UCSD-AML1 (cell line): ENCODE measurements at regions not wholly inside any gene's neighbourhood (a gene's known extent, or its start where the extent isn't known, plus 50 kb on each side); places are given as distances from the start of the nearest gene placed in this dataset.
"Not testable (repeated sequence)": the region's sequence is repeated elsewhere in the genome, so short reads cannot be mapped to it uniquely, and the experiment has no call there.

Experiments
- DNase-seq: peaks from one replicate; lab custom pipeline; 2025; ENCODE audit not compliant: unreplicated experiment; lab: John Stamatoyannopoulos, UW

GRCh38 chr7:146057958-146058357 is 58.6 kb upstream of the CNTNAP2 start:
- DNase-seq = no peak

- no peak for DNase-seq
Observed at GRCh38 chr7:146054909-146055308, 61.7 kb upstream of the CNTNAP2 start.

- no peak for DNase-seq
Observed at GRCh38 chr7:146053492-146053891, 63.1 kb upstream of the CNTNAP2 start.

- not testable (repeated sequence) for DNase-seq
Observed at GRCh38 chr7:146043310-146043709, 73.3 kb upstream of the CNTNAP2 start.

GRCh38 chr7:146028251-146028750 is 88.3 kb upstream of the CNTNAP2 start:
- DNase-seq = no peak

GRCh38 chr7:146027243-146027642 is 89.4 kb upstream of the CNTNAP2 start:
- DNase-seq = no peak

GRCh38 chr7:146022776-146023175 is 93.8 kb upstream of the CNTNAP2 start:
- no peak for DNase-seq

GRCh38 chr7:146019041-146020004 is 97.3 kb upstream of the CNTNAP2 start:
- DNase-seq = not testable (repeated sequence)

GRCh38 chr7:146017366-146017765 is 99.2 kb upstream of the CNTNAP2 start:
- not testable (repeated sequence) for DNase-seq

GRCh38 chr7:146014154-146014553 is 102.4 kb upstream of the CNTNAP2 start:
- DNase-seq = not testable (repeated sequence)

GRCh38 chr7:146008293-146008692 is 108.3 kb upstream of the CNTNAP2 start:
- no peak for DNase-seq

- no peak for DNase-seq
Observed at GRCh38 chr7:146004805-146005204, 111.8 kb upstream of the CNTNAP2 start.

- DNase-seq = no peak
Observed at GRCh38 chr7:146002431-146003078, 114.0 kb upstream of the CNTNAP2 start.

GRCh38 chr7:146002008-146002407 is 114.6 kb upstream of the CNTNAP2 start:
- no peak for DNase-seq

GRCh38 chr7:146000882-146001281 is 115.7 kb upstream of the CNTNAP2 start:
- no peak for DNase-seq

GRCh38 chr7:145989469-145989868 is 127.1 kb upstream of the CNTNAP2 start:
- no peak for DNase-seq

GRCh38 chr7:145986248-145986874 is 130.2 kb upstream of the CNTNAP2 start:
- no peak for DNase-seq

- DNase-seq = no peak
Observed at GRCh38 chr7:145978769-145979168, 137.8 kb upstream of the CNTNAP2 start.

GRCh38 chr7:145959981-145960380 is 156.6 kb upstream of the CNTNAP2 start:
- DNase-seq = no peak

- DNase-seq = no peak
Observed at GRCh38 chr7:145957160-145957890, 159.3 kb upstream of the CNTNAP2 start.

- DNase-seq = no peak
Observed at GRCh38 chr7:145951566-145951965, 165.0 kb upstream of the CNTNAP2 start.
